K562 (cell line): ENCODE measurements at regions not wholly inside any gene's neighbourhood (a gene's known extent, or its start where the extent isn't known, plus 50 kb on each side); places are given as distances from the start of the nearest gene placed in this dataset.
A peak's percentile ranks its signal among the peaks of the same experiment; 100 is the strongest.

Experiments
- ATAC-seq: fragments of 200-7000 bp; cut with Tn5 transposase; 3 replicates; pipeline ENCODE4 v1.9.1; 2020; ENCODE audit warnings: moderate library complexity
- BruUV-seq: library from RNA; stranded (reverse); fragments of 400-500 nt; replicated peaks from 2 replicates; lab custom pipeline; 2021; lab: Mats Ljungman, UMichigan
- CTCF ChIA-PET: fragments of 300-600 bp; formaldehyde crosslinking; extraction: SDS; loops from one replicate; lab custom pipeline; 2021; ENCODE audit warnings: low intra/inter-chr PET ratio; lab: Yijun Ruan, JAX
- POLR2A ChIA-PET: fragments of 300-600, 350-650 bp; sonication (Branson Sonifier 250); formaldehyde crosslinking; extraction: SDS; loops from one replicate; lab custom pipeline; 2021; ENCODE audit warnings: antibody characterized with exemption, inconsistent platforms; lab: Yijun Ruan, JAX
- DNase-seq, 4 experiments: peaks; one replicate each; pipeline versions ENCODE4 v3.0.0 to v3.0.0-alpha.2; 2011 to 2018; ENCODE audit warnings: low spot score in 3 of 4, mixed read lengths in 3 of 4; ENCODE audit errors: extremely low read depth in 1 of 4
- FAIRE-seq: peaks from 2 replicates; lab custom pipeline; 2011; peaks lifted over from hg19 to GRCh38; lab: Jason Lieb, UNC
- H2AFZ ChIP-seq: 2 replicates; pipeline ENCODE4 v1.6.0; 2011; ENCODE audit warnings: low read depth, low read length, control low read depth, inconsistent platforms
- H3K27ac ChIP-seq: fragments of 200-600 bp; 3 replicates; pipeline ENCODE4 v1.8.0; 2011; ENCODE audit warnings: low read depth, mild to moderate bottlenecking, control low read depth, inconsistent platforms, low read length, moderate library complexity, mixed read lengths; ENCODE audit errors: extremely low read depth
- H3K27me3 ChIP-seq, 2 experiments: fragments of 300-600 bp in 1 of 2; 2 replicates in 1 of 2; 3 replicates in 1 of 2; pipeline versions ENCODE4 v1.6.0 to v1.8.0; 2011; ENCODE audit warnings: inconsistent platforms in 2 of 2, low read length in 2 of 2, mild to moderate bottlenecking in 1 of 2, mixed read lengths in 1 of 2, moderate library complexity in 1 of 2; ENCODE audit not compliant: control insufficient read depth in 2 of 2, insufficient read depth in 2 of 2
- H3K36me3 ChIP-seq: fragments of 300-600 bp; 3 replicates; pipeline ENCODE4 v1.8.0; 2011; ENCODE audit warnings: mild to moderate bottlenecking, low read length, inconsistent platforms; ENCODE audit not compliant: control insufficient read depth, insufficient read depth
- H3K4me1 ChIP-seq, 2 experiments: fragments of 200-600 bp in 1 of 2; replicated peaks in 1 of 2; 2 replicates in 1 of 2; 3 replicates in 1 of 2; pipeline versions ENCODE4 v1.5.1 to v1.8.0; 2011; ENCODE audit warnings: inconsistent platforms in 2 of 2, low read length in 2 of 2, mild to moderate bottlenecking in 1 of 2, mixed read lengths in 1 of 2, moderate library complexity in 1 of 2; ENCODE audit not compliant: control insufficient read depth in 2 of 2, insufficient read depth in 2 of 2
- H3K4me2 ChIP-seq: 2 replicates; pipeline ENCODE4 v1.6.1; 2011; ENCODE audit warnings: low read length, control low read depth, inconsistent platforms, mixed read lengths; ENCODE audit not compliant: insufficient read depth
- H3K4me3 ChIP-seq: fragments of 200-600 bp; sonication (generic), shearing (Covaris generic); 2 replicates; pipeline ENCODE4 v1.5.1; 2016; ENCODE audit warnings: control low read depth, inconsistent platforms
- H3K79me2 ChIP-seq: fragments of 200-600 bp; 3 replicates; pipeline ENCODE4 v1.8.0; 2011; ENCODE audit warnings: low read length, inconsistent platforms; ENCODE audit not compliant: control insufficient read depth, insufficient read depth
- H3K9ac ChIP-seq, 2 experiments: 2 replicates each; pipeline versions ENCODE4 v1.6.0 to v1.6.1; 2011; ENCODE audit warnings: low read depth in 2 of 2, low read length in 2 of 2, control low read depth in 1 of 2, inconsistent platforms in 1 of 2, mild to moderate bottlenecking in 1 of 2, mixed read lengths in 1 of 2; ENCODE audit not compliant: insufficient read depth in 1 of 2
- H3K9me1 ChIP-seq: one replicate; pipeline ENCODE4 v1.6.0; 2011; ENCODE audit warnings: inconsistent platforms, mild to moderate bottlenecking, low read length, moderate library complexity; ENCODE audit not compliant: control insufficient read depth, insufficient read depth
- H3K9me3 ChIP-seq: replicated peaks from 2 replicates; pipeline ENCODE4 v1.5.1; 2011; ENCODE audit warnings: low read depth, low read length, inconsistent platforms; ENCODE audit not compliant: control insufficient read depth, insufficient read depth
- H4K20me1 ChIP-seq: replicated peaks from 2 replicates; pipeline ENCODE4 v1.6.1; 2011; ENCODE audit warnings: low read length, inconsistent platforms, mixed read lengths; ENCODE audit not compliant: control insufficient read depth, insufficient read depth
- EP400 ChIP-seq: fragments of 450-650 bp; IDR thresholded peaks from 2 replicates; pipeline ENCODE4 v1.6.1; 2017; ENCODE audit warnings: antibody characterized with exemption, mild to moderate bottlenecking, moderate library complexity
- ESRRA ChIP-seq: fragments of 450-650 bp; IDR thresholded peaks from 2 replicates; pipeline ENCODE4 v1.6.1; 2014; ENCODE audit warnings: low read depth, mild to moderate bottlenecking, moderate library complexity, borderline replicate concordance
- MYC ChIP-seq, 2 experiments: fragments of 250-450 bp in 1 of 2; sonication (Bioruptor Pico) in 1 of 2; IDR thresholded peaks; 2 replicates each; pipeline versions ENCODE4 v1.5.1 to v1.6.1; 2012 to 2021; ENCODE audit warnings: low read depth in 2 of 2, borderline replicate concordance in 1 of 2, improper control_type of control experiment in 1 of 2, low read length in 1 of 2, mild to moderate bottlenecking in 1 of 2, moderate library complexity in 1 of 2
- SMC3 ChIP-seq: conservative IDR thresholded peaks from 2 replicates; pipeline ENCODE4 v1.6.1; 2011; ENCODE audit warnings: low read depth, low read length, improper control_type of control experiment; ENCODE audit not compliant: insufficient read depth
- ZFPM2 ChIP-seq: fragments of 250-450 bp; sonication (Bioruptor Pico); IDR thresholded peaks from 2 replicates; pipeline ENCODE4 v1.5.1; 2022; ENCODE audit warnings: mild to moderate bottlenecking
- WGBS: fragments of 100-300 bp; shearing (Covaris generic); methylation state at CpG from one replicate; pipeline ENCODE4 v1.1.6; 2016; ENCODE audit warnings: low coverage, mixed read lengths; ENCODE audit not compliant: insufficient coverage; ENCODE audit errors: missing lambda C conversion rate; 5-methylcytosine and 5-hydroxymethylcytosine counted together
- in situ Hi-C: fragments of 300-500 bp; cut with MboI; formaldehyde crosslinking; loops from 4 replicates; pipeline ENCODE4 v1.15.0; 2018; ENCODE audit warnings: inconsistent platforms, mixed read lengths
- intact Hi-C: fragments of 100-400 bp; cut with micrococcal nuclease; formaldehyde crosslinking; loops from 2 replicates; pipeline ENCODE4 v1.14.2; 2022
- TF ChIP-seq, protein P1 (sequence below), 2 experiments: fragments of 450-650 bp in 1 of 2; sonication (generic) in 1 of 2; formaldehyde crosslinking in 1 of 2; IDR thresholded peaks; 2 replicates each; pipeline versions ENCODE4 v1.7.1 to v1.9.0; 2016 to 2022; ENCODE audit warnings: inconsistent platforms in 1 of 2, mild to moderate bottlenecking in 1 of 2, missing genetic modification reagents in 1 of 2
- TF ChIP-seq, protein P2 (sequence below): sonication (generic); formaldehyde crosslinking; IDR thresholded peaks from 2 replicates; pipeline ENCODE4 v1.9.0; 2022; ENCODE audit warnings: mild to moderate bottlenecking, missing genetic modification reagents
- TF ChIP-seq, protein P3 (sequence below), 3 experiments: IDR thresholded peaks in 2 of 3; conservative IDR thresholded peaks in 1 of 3; 2 replicates each; pipeline ENCODE4 v1.5.1; 2011 to 2012; ENCODE audit warnings: low read length in 3 of 3, mild to moderate bottlenecking in 3 of 3, control low read depth in 2 of 3, improper control_type of control experiment in 1 of 3, inconsistent platforms in 1 of 3, low read depth in 1 of 3, mixed read lengths in 1 of 3, moderate library complexity in 1 of 3; ENCODE audit not compliant: insufficient read depth in 2 of 3

DNA sequence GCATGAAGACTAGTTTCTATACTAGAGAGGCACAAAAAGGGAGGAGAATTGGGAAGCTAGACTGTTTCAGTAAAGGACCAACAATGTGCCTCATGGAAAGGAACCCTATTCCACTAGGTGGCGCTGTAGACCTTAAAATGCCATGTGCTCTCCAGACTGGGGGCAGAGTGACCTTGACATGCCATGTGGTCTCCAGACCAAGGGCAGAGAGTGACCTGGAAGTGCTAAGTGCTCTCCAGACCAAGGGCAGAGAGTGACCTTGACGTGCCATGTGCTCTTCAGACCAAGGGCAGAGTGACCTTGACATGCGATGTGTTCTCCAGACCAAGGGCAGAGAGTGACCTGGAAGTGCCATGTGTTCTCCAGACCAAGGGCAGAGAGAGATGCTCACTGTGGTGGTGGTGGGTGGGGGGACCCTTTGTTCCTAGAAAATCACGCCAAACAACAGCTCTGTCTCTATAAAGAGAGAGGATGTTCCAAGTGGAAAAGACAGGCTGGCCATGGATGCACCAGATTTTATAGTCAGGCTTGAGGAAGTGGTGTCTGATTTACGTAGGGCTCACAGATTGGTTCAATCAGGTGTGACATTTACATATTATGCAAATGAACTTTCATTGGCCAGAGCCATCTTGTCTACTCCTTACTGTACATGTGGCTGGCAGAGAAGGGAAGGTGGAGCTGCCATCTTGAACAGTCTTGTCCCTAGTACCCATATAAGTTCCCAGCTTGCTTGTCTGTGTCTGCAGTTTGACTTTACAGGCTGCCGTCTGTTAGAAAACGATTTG lies 344.0 kb upstream of the DDX18 start:
- no TSS peak for BruUV-seq
- H3K9me1 ChIP-seq, result no peaks in the 10 kb centered on the region
- ChIA-PET CTCF (no interaction called here), POLR2A (no interaction called here)
- H3K36me3 ChIP-seq, result no peaks in the 10 kb centered on the region
- H3K27me3 ChIP-seq, result no peaks in the 10 kb centered on the region
- no peak overlapping the region for H3K4me2 ChIP-seq
- 25% methylated on average over 7 of the region's 7 CpGs for whole genome bisulfite sequencing
- no peak overlapping the region for H3K4me3 ChIP-seq
- intact Hi-C loops (loop anchor here (5.0 kb wide), 2 partner anchors 317 to 537 kb away; no protein-coding TSS in a partner anchor), in situ Hi-C loops (no loop called here)
- no peak overlapping the region for H2AFZ ChIP-seq
- H3K9me3 ChIP-seq, result peaks cover 3% of the 10 kb centered on the region; the same call in 1 of the 2 replicates
- no peaks in the 10 kb centered on the region for H3K79me2 ChIP-seq
- peak; percentile 22 to 48 (median 29) for DNase-seq
- H3K27ac ChIP-seq, result no peak overlapping the region
- no peaks in the 10 kb centered on the region for H3K4me1 ChIP-seq
- no peak overlapping the region for H3K9ac ChIP-seq
- ATAC-seq, result peak; percentile 72
- no peaks in the 10 kb centered on the region for H4K20me1 ChIP-seq
- FAIRE-seq, result peak; percentile 46
- TF ChIP-seq EP400 (0 out of 2 replicates have a peak, but pooled peaks have one; percentile 33), SMC3 (peak; percentile 30; the same call in 1 of the 2 replicates), ESRRA (peak; percentile 96), ZFPM2 (no peak), MYC (IDR thresholded peaks at IDR 0.05; ENCODE audit: low read depth, low read length) (peak; percentile 55; the same call in 1 of the 2 replicates), MYC (CRISPR knock-in tag; IDR thresholded peaks at IDR 0.05; ENCODE audit: borderline replicate concordance, low read depth) (no peak)
- TF ChIP-seq, protein P1, sequence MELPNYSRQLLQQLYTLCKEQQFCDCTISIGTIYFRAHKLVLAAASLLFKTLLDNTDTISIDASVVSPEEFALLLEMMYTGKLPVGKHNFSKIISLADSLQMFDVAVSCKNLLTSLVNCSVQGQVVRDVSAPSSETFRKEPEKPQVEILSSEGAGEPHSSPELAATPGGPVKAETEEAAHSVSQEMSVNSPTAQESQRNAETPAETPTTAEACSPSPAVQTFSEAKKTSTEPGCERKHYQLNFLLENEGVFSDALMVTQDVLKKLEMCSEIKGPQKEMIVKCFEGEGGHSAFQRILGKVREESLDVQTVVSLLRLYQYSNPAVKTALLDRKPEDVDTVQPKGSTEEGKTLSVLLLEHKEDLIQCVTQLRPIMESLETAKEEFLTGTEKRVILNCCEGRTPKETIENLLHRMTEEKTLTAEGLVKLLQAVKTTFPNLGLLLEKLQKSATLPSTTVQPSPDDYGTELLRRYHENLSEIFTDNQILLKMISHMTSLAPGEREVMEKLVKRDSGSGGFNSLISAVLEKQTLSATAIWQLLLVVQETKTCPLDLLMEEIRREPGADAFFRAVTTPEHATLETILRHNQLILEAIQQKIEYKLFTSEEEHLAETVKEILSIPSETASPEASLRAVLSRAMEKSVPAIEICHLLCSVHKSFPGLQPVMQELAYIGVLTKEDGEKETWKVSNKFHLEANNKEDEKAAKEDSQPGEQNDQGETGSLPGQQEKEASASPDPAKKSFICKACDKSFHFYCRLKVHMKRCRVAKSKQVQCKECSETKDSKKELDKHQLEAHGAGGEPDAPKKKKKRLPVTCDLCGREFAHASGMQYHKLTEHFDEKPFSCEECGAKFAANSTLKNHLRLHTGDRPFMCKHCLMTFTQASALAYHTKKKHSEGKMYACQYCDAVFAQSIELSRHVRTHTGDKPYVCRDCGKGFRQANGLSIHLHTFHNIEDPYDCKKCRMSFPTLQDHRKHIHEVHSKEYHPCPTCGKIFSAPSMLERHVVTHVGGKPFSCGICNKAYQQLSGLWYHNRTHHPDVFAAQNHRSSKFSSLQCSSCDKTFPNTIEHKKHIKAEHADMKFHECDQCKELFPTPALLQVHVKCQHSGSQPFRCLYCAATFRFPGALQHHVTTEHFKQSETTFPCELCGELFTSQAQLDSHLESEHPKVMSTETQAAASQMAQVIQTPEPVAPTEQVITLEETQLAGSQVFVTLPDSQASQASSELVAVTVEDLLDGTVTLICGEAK (IDR thresholded peaks at IDR 0.05), result no peak
- TF ChIP-seq, protein P1 (CRISPR knock-in tag; IDR thresholded peaks at IDR 0.05), result no peak
- TF ChIP-seq, protein P2, sequence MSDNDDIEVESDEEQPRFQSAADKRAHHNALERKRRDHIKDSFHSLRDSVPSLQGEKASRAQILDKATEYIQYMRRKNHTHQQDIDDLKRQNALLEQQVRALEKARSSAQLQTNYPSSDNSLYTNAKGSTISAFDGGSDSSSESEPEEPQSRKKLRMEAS (CRISPR knock-in tag), result peak; percentile 72
- TF ChIP-seq, protein P3, sequence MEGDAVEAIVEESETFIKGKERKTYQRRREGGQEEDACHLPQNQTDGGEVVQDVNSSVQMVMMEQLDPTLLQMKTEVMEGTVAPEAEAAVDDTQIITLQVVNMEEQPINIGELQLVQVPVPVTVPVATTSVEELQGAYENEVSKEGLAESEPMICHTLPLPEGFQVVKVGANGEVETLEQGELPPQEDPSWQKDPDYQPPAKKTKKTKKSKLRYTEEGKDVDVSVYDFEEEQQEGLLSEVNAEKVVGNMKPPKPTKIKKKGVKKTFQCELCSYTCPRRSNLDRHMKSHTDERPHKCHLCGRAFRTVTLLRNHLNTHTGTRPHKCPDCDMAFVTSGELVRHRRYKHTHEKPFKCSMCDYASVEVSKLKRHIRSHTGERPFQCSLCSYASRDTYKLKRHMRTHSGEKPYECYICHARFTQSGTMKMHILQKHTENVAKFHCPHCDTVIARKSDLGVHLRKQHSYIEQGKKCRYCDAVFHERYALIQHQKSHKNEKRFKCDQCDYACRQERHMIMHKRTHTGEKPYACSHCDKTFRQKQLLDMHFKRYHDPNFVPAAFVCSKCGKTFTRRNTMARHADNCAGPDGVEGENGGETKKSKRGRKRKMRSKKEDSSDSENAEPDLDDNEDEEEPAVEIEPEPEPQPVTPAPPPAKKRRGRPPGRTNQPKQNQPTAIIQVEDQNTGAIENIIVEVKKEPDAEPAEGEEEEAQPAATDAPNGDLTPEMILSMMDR (IDR thresholded peaks at IDR 0.05 in 2 of 3, conservative IDR thresholded peaks at IDR 0.05 in 1 of 3; ENCODE audit: insufficient read depth in 2 of 3, low read depth in 1 of 3, low read length in 3 of 3), result peak; percentile 47 to 59 (median 52)
